ENCODE measurements at regions not wholly inside any gene's neighbourhood (a gene's known extent, or its start where the extent isn't known, plus 50 kb on each side); places are given as distances from the start of the nearest gene placed in this dataset.

DNA sequence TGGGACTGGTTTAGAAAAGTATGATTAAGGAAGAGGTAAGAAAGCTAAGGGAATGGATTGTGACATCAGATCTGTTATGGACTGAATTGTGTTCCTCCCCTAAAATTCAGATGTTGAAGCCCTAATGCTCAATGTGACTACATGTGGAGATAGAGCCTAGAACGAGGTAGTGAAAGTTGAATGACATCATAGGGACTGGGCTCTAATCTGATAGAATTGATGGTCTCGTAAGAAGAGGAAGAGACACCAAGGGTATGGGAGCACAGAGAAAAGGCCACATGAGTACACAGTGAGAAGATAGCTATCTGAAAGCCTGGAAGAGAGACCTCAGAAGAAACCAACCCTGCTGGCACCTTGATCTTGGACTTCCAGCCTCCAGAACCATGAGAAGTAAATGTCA is 178.3 kb downstream of the TRIB2 start:
- H3K9me3 Mint-ChIP-seq (ENCODE audit: insufficient read depth) = peaks cover 7% of the 10 kb centered on the region
- H3K79me2 ChIP-seq (ENCODE audit: control insufficient read depth, insufficient read depth, low read length) = no peaks in the 10 kb centered on the region
- H3K9me3 ChIP-seq (ENCODE audit: control extremely low read depth in 1 of 3, control insufficient read depth in 2 of 3, insufficient read depth in 1 of 3, low read length in 2 of 3) = peaks cover 0 to 7% (median 4%) of the 10 kb centered on the region in 3 donors
- H3K27me3 Mint-ChIP-seq = peaks cover 12% of the 10 kb centered on the region
- peaks cover 7% of the 10 kb centered on the region for H3K4me1 Mint-ChIP-seq
- TF ChIP-seq EZH2 (IDR thresholded peaks at IDR 0.05; ENCODE audit: borderline replicate concordance, insufficient read depth, low read depth, low read length, poor library complexity, severe bottlenecking) (no peak), CTCF (IDR thresholded peaks at IDR 0.05) (no peak)
- intact Hi-C loops (cut with micrococcal nuclease) = no loop called here
- H3K4me2 ChIP-seq (replicated peaks; ENCODE audit: low read depth, low read length, poor library complexity, severe bottlenecking) = no peak overlapping the region
- no peaks in the 10 kb centered on the region for H3K36me3 ChIP-seq (replicated peaks in 1 of 2; ENCODE audit: control extremely low read depth in 1 of 2, control insufficient read depth in 1 of 2, extremely low read depth in 1 of 2, insufficient read depth in 2 of 2, low read length in 1 of 2)
- H2AFZ ChIP-seq (ENCODE audit: insufficient read depth, low read depth, low read length, poor library complexity, severe bottlenecking) = no peak overlapping the region
- H3K4me3 Mint-ChIP-seq = no peak overlapping the region
- POLR2A ChIA-PET = no interaction called here
- H3K4me1 ChIP-seq (ENCODE audit: control insufficient read depth in 2 of 2, insufficient read depth in 2 of 2, low read length in 2 of 2) = peaks cover 0 to 4% of the 10 kb centered on the region in 2 donors
- no peak overlapping the region for H3K4me3 ChIP-seq (ENCODE audit: control extremely low read depth in 1 of 5, extremely low read depth in 1 of 5, insufficient read depth in 1 of 5, low read depth in 2 of 5, low read length in 4 of 5)
- peaks cover 0 to 2% (median 0%) of the 10 kb centered on the region in 4 experiments for H3K27me3 ChIP-seq (replicated peaks in 1 of 4; ENCODE audit: control extremely low read depth in 1 of 4, control insufficient read depth in 3 of 4, insufficient read depth in 4 of 4, low read length in 3 of 4)
- DNase-seq (no peak), ATAC-seq (ENCODE audit: low read depth) (no peak)
- WGBS (ENCODE audit: insufficient coverage) = 52% methylated on average over 2 of the region's 2 CpGs
- H3K27ac Mint-ChIP-seq = no peak overlapping the region
- H3K9ac ChIP-seq (ENCODE audit: low read length) = no peak overlapping the region
- H3K27ac ChIP-seq (ENCODE audit: low read length in 2 of 2) = no peak overlapping the region
- CTCF ChIA-PET = no interaction called here
- no peaks in the 10 kb centered on the region for H4K20me1 ChIP-seq (ENCODE audit: control insufficient read depth, insufficient read depth, low read length, poor library complexity, severe bottlenecking)

DNA sequence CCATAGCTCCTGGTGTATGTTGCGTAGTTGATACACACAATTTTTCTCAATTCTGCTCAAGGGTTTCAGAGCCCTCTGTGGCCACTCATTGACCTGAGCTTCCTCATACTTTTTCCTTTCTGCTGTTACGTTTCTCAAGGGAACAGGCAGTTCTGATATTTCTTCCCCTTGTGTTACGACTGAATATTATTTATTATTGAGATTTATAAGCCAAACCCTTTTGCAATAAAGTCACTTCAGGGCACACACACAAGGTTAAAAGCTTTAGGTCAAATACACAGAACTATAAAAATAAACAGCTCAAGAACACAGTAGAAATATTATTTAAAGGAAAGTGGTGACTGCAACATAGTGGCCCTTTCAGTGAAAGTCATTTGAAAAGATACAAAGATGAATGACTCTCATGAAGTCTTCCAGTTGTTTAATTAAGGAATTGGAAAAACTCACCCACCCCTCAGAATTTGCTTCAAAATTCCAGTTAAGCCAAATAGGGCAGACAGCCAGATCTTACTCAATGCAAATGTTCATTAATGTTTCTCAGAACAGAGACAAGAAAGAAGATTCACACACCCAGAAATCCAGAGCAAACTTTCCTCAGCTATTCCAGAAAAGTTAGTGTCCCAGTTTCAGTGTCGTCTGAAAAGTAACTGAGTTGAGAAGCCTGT is 179.7 kb downstream of the TRIB2 start:
- Histone ChIP-seq H3K9me3 (ENCODE audit: control extremely low read depth in 1 of 3, control insufficient read depth in 2 of 3, insufficient read depth in 1 of 3, low read length in 2 of 3) (peaks cover 0 to 7% (median 4%) of the 10 kb centered on the region in 3 donors), H3K4me3 (ENCODE audit: control extremely low read depth in 1 of 5, extremely low read depth in 1 of 5, insufficient read depth in 1 of 5, low read depth in 2 of 5, low read length in 4 of 5) (no peak overlapping the region), H4K20me1 (ENCODE audit: control insufficient read depth, insufficient read depth, low read length, poor library complexity, severe bottlenecking) (no peaks in the 10 kb centered on the region), H3K27me3 (replicated peaks in 1 of 4; ENCODE audit: control extremely low read depth in 1 of 4, control insufficient read depth in 3 of 4, insufficient read depth in 4 of 4, low read length in 3 of 4) (peaks cover 0 to 2% (median 0%) of the 10 kb centered on the region in 4 experiments), H2AFZ (ENCODE audit: insufficient read depth, low read depth, low read length, poor library complexity, severe bottlenecking) (no peak overlapping the region), H3K36me3 (replicated peaks in 1 of 2; ENCODE audit: control extremely low read depth in 1 of 2, control insufficient read depth in 1 of 2, extremely low read depth in 1 of 2, insufficient read depth in 2 of 2, low read length in 1 of 2) (no peaks in the 10 kb centered on the region), H3K4me1 (ENCODE audit: control insufficient read depth in 2 of 2, insufficient read depth in 2 of 2, low read length in 2 of 2) (peaks cover 0 to 4% of the 10 kb centered on the region in 2 donors), H3K4me2 (replicated peaks; ENCODE audit: low read depth, low read length, poor library complexity, severe bottlenecking) (no peak overlapping the region), H3K79me2 (ENCODE audit: control insufficient read depth, insufficient read depth, low read length) (no peaks in the 10 kb centered on the region), H3K27ac (ENCODE audit: low read length in 2 of 2) (no peak overlapping the region), H3K9ac (ENCODE audit: low read length) (no peak overlapping the region)
- Mint-ChIP-seq H3K27ac (no peak overlapping the region), H3K4me1 (peaks cover 7% of the 10 kb centered on the region), H3K27me3 (peaks cover 12% of the 10 kb centered on the region), H3K9me3 (ENCODE audit: insufficient read depth) (peaks cover 7% of the 10 kb centered on the region), H3K4me3 (no peak overlapping the region)
- DNase-seq (no peak), ATAC-seq (ENCODE audit: low read depth) (no peak)
- POLR2A ChIA-PET = no interaction called here
- intact Hi-C loops (cut with micrococcal nuclease) = no loop called here
- TF ChIP-seq EZH2 (IDR thresholded peaks at IDR 0.05; ENCODE audit: borderline replicate concordance, insufficient read depth, low read depth, low read length, poor library complexity, severe bottlenecking) (no peak), CTCF (IDR thresholded peaks at IDR 0.05) (no peak)
- WGBS (ENCODE audit: insufficient coverage) = 100% methylated on average over 1 of the region's 4 CpGs
- CTCF ChIA-PET = interaction anchor here (1.0 to 1.5 kb wide), 2 partner anchors 22 to 180 kb away, joined by 3 read pairs; partner anchors contain the start of gene TRIB2

Measured in B cell (primary cell).